ENCODE measurements at regions not wholly inside any gene's neighbourhood (a gene's known extent, or its start where the extent isn't known, plus 50 kb on each side); places are given as distances from the start of the nearest gene placed in this dataset.
"Not testable (repeated sequence)": the region's sequence is repeated elsewhere in the genome, so short reads cannot be mapped to it uniquely, and the experiment has no call there.

GRCh38 chr17:52604105-52604504 lies 445.6 kb upstream of the CA10 start:
- Histone ChIP-seq H3K27me3 (ENCODE audit: low read depth, low read length) (no peaks in the 10 kb centered on the region), H3K27ac (ENCODE audit: low read length) (no peak overlapping the region), H3K4me1 (ENCODE audit: control insufficient read depth in 1 of 2, insufficient read depth in 2 of 2, low read length in 2 of 2) (no peaks in the 10 kb centered on the region), H3K9me3 (ENCODE audit: control insufficient read depth in 1 of 2, low read length in 2 of 2) (no peaks in the 10 kb centered on the region), H3K36me3 (ENCODE audit: control insufficient read depth in 1 of 2, insufficient read depth in 2 of 2, low read length in 2 of 2) (no peaks in the 10 kb centered on the region), H3K4me3 (ENCODE audit: low read depth in 1 of 2, low read length in 2 of 2) (no peak overlapping the region)

- H3K36me3 ChIP-seq (ENCODE audit: control insufficient read depth in 1 of 2, insufficient read depth in 2 of 2, low read length in 2 of 2); H3K27me3 ChIP-seq (ENCODE audit: low read depth, low read length); H3K9me3 ChIP-seq (ENCODE audit: control insufficient read depth in 1 of 2, low read length in 2 of 2); H3K4me1 ChIP-seq (ENCODE audit: control insufficient read depth in 1 of 2, insufficient read depth in 2 of 2, low read length in 2 of 2); H3K4me3 ChIP-seq (ENCODE audit: low read depth in 1 of 2, low read length in 2 of 2); H3K27ac ChIP-seq (ENCODE audit: low read length): not testable (repeated sequence)
Measured at GRCh38 chr17:52597452-52598215, 439.1 kb upstream of the CA10 start.

GRCh38 chr17:52594516-52594915 lies 436.0 kb upstream of the CA10 start:
- Histone ChIP-seq H3K27ac (ENCODE audit: low read length) (no peak overlapping the region), H3K4me1 (ENCODE audit: control insufficient read depth in 1 of 2, insufficient read depth in 2 of 2, low read length in 2 of 2) (no peaks in the 10 kb centered on the region), H3K27me3 (ENCODE audit: low read depth, low read length) (no peaks in the 10 kb centered on the region), H3K36me3 (ENCODE audit: control insufficient read depth in 1 of 2, insufficient read depth in 2 of 2, low read length in 2 of 2) (no peaks in the 10 kb centered on the region), H3K9me3 (ENCODE audit: control insufficient read depth in 1 of 2, low read length in 2 of 2) (peaks cover 0 to 5% of the 10 kb centered on the region in 2 donors), H3K4me3 (ENCODE audit: low read depth in 1 of 2, low read length in 2 of 2) (no peak overlapping the region)

GRCh38 chr17:52546990-52547389 lies 388.5 kb upstream of the CA10 start:
- Histone ChIP-seq H3K27me3 (ENCODE audit: low read depth, low read length) (no peaks in the 10 kb centered on the region), H3K27ac (ENCODE audit: low read length) (no peak overlapping the region), H3K4me3 (ENCODE audit: low read depth in 1 of 2, low read length in 2 of 2) (no peak overlapping the region), H3K9me3 (ENCODE audit: control insufficient read depth in 1 of 2, low read length in 2 of 2) (peaks cover 0 to 8% of the 10 kb centered on the region in 2 donors), H3K36me3 (ENCODE audit: control insufficient read depth in 1 of 2, insufficient read depth in 2 of 2, low read length in 2 of 2) (no peaks in the 10 kb centered on the region), H3K4me1 (ENCODE audit: control insufficient read depth in 1 of 2, insufficient read depth in 2 of 2, low read length in 2 of 2) (no peaks in the 10 kb centered on the region)

GRCh38 chr17:52546493-52546892 lies 388.0 kb upstream of the CA10 start:
- no peaks in the 10 kb centered on the region for H3K27me3 ChIP-seq (ENCODE audit: low read depth, low read length)
- no peaks in the 10 kb centered on the region for H3K36me3 ChIP-seq (ENCODE audit: control insufficient read depth in 1 of 2, insufficient read depth in 2 of 2, low read length in 2 of 2)

GRCh38 chr17:52537421-52537820 lies 378.9 kb upstream of the CA10 start:
- no peak overlapping the region for H3K4me3 ChIP-seq (ENCODE audit: low read depth in 1 of 2, low read length in 2 of 2)
- no peaks in the 10 kb centered on the region for H3K4me1 ChIP-seq (ENCODE audit: control insufficient read depth in 1 of 2, insufficient read depth in 2 of 2, low read length in 2 of 2)
- no peak overlapping the region for H3K27ac ChIP-seq (ENCODE audit: low read length)
- no peaks in the 10 kb centered on the region for H3K9me3 ChIP-seq (ENCODE audit: control insufficient read depth in 1 of 2, low read length in 2 of 2)
- no peaks in the 10 kb centered on the region for H3K36me3 ChIP-seq (ENCODE audit: control insufficient read depth in 1 of 2, insufficient read depth in 2 of 2, low read length in 2 of 2)
- H3K27me3 ChIP-seq (ENCODE audit: low read depth, low read length), result no peaks in the 10 kb centered on the region

More at GRCh38 chr17:52546493-52546892, 388.0 kb upstream of the CA10 start:
- H3K27ac ChIP-seq (ENCODE audit: low read length), result no peak overlapping the region
- no peak overlapping the region for H3K4me3 ChIP-seq (ENCODE audit: low read depth in 1 of 2, low read length in 2 of 2)
- H3K4me1 ChIP-seq (ENCODE audit: control insufficient read depth in 1 of 2, insufficient read depth in 2 of 2, low read length in 2 of 2), result no peaks in the 10 kb centered on the region
- peaks cover 0 to 8% of the 10 kb centered on the region in 2 donors for H3K9me3 ChIP-seq (ENCODE audit: control insufficient read depth in 1 of 2, low read length in 2 of 2)

- Histone ChIP-seq H3K27ac (ENCODE audit: low read length) (no peak overlapping the region), H3K27me3 (ENCODE audit: low read depth, low read length) (no peaks in the 10 kb centered on the region), H3K36me3 (ENCODE audit: control insufficient read depth in 1 of 2, insufficient read depth in 2 of 2, low read length in 2 of 2) (no peaks in the 10 kb centered on the region), H3K4me1 (ENCODE audit: control insufficient read depth in 1 of 2, insufficient read depth in 2 of 2, low read length in 2 of 2) (no peaks in the 10 kb centered on the region), H3K4me3 (ENCODE audit: low read depth in 1 of 2, low read length in 2 of 2) (no peak overlapping the region), H3K9me3 (ENCODE audit: control insufficient read depth in 1 of 2, low read length in 2 of 2) (no peaks in the 10 kb centered on the region)
Measured at GRCh38 chr17:52536489-52536888, 378.0 kb upstream of the CA10 start.

- H3K36me3 ChIP-seq (ENCODE audit: control insufficient read depth in 1 of 2, insufficient read depth in 2 of 2, low read length in 2 of 2), result no peaks in the 10 kb centered on the region
- H3K9me3 ChIP-seq (ENCODE audit: control insufficient read depth in 1 of 2, low read length in 2 of 2), result no peaks in the 10 kb centered on the region
- no peak overlapping the region for H3K4me3 ChIP-seq (ENCODE audit: low read depth in 1 of 2, low read length in 2 of 2)
- H3K27me3 ChIP-seq (ENCODE audit: low read depth, low read length), result no peaks in the 10 kb centered on the region
- no peaks in the 10 kb centered on the region for H3K4me1 ChIP-seq (ENCODE audit: control insufficient read depth in 1 of 2, insufficient read depth in 2 of 2, low read length in 2 of 2)
- H3K27ac ChIP-seq (ENCODE audit: low read length), result no peak overlapping the region
Measured at GRCh38 chr17:52532373-52532772, 373.9 kb upstream of the CA10 start.

- H3K27ac ChIP-seq (ENCODE audit: low read length), result no peak overlapping the region
- H3K4me1 ChIP-seq (ENCODE audit: control insufficient read depth in 1 of 2, insufficient read depth in 2 of 2, low read length in 2 of 2), result no peaks in the 10 kb centered on the region
- H3K4me3 ChIP-seq (ENCODE audit: low read depth in 1 of 2, low read length in 2 of 2), result no peak overlapping the region
- H3K27me3 ChIP-seq (ENCODE audit: low read depth, low read length), result no peaks in the 10 kb centered on the region
- H3K9me3 ChIP-seq (ENCODE audit: control insufficient read depth in 1 of 2, low read length in 2 of 2), result no peaks in the 10 kb centered on the region
- H3K36me3 ChIP-seq (ENCODE audit: control insufficient read depth in 1 of 2, insufficient read depth in 2 of 2, low read length in 2 of 2), result no peaks in the 10 kb centered on the region
Measured at GRCh38 chr17:52524096-52524637, 365.7 kb upstream of the CA10 start.

- Histone ChIP-seq H3K9me3 (ENCODE audit: control insufficient read depth in 1 of 2, low read length in 2 of 2) (no peaks in the 10 kb centered on the region), H3K4me3 (ENCODE audit: low read depth in 1 of 2, low read length in 2 of 2) (no peak overlapping the region), H3K27me3 (ENCODE audit: low read depth, low read length) (no peaks in the 10 kb centered on the region)
Measured at GRCh38 chr17:52517176-52517575, 358.7 kb upstream of the CA10 start.

GRCh38 chr17:52515927-52516326 lies 357.4 kb upstream of the CA10 start:
- no peaks in the 10 kb centered on the region for H3K27me3 ChIP-seq (ENCODE audit: low read depth, low read length)
- H3K4me3 ChIP-seq (ENCODE audit: low read depth in 1 of 2, low read length in 2 of 2), result no peak overlapping the region
- no peak overlapping the region for H3K27ac ChIP-seq (ENCODE audit: low read length)
- no peaks in the 10 kb centered on the region for H3K4me1 ChIP-seq (ENCODE audit: control insufficient read depth in 1 of 2, insufficient read depth in 2 of 2, low read length in 2 of 2)
- H3K36me3 ChIP-seq (ENCODE audit: control insufficient read depth in 1 of 2, insufficient read depth in 2 of 2, low read length in 2 of 2), result no peaks in the 10 kb centered on the region
- no peaks in the 10 kb centered on the region for H3K9me3 ChIP-seq (ENCODE audit: control insufficient read depth in 1 of 2, low read length in 2 of 2)

More at GRCh38 chr17:52517176-52517575, 358.7 kb upstream of the CA10 start:
- H3K36me3 ChIP-seq (ENCODE audit: control insufficient read depth in 1 of 2, insufficient read depth in 2 of 2, low read length in 2 of 2), result no peaks in the 10 kb centered on the region
- H3K27ac ChIP-seq (ENCODE audit: low read length), result no peak overlapping the region
- H3K4me1 ChIP-seq (ENCODE audit: control insufficient read depth in 1 of 2, insufficient read depth in 2 of 2, low read length in 2 of 2), result no peaks in the 10 kb centered on the region

- H3K27ac ChIP-seq (ENCODE audit: low read length), result no peak overlapping the region
- no peaks in the 10 kb centered on the region for H3K27me3 ChIP-seq (ENCODE audit: low read depth, low read length)
- no peaks in the 10 kb centered on the region for H3K9me3 ChIP-seq (ENCODE audit: control insufficient read depth in 1 of 2, low read length in 2 of 2)
- H3K36me3 ChIP-seq (ENCODE audit: control insufficient read depth in 1 of 2, insufficient read depth in 2 of 2, low read length in 2 of 2), result no peaks in the 10 kb centered on the region
- H3K4me3 ChIP-seq (ENCODE audit: low read depth in 1 of 2, low read length in 2 of 2), result no peak overlapping the region
- H3K4me1 ChIP-seq (ENCODE audit: control insufficient read depth in 1 of 2, insufficient read depth in 2 of 2, low read length in 2 of 2), result no peaks in the 10 kb centered on the region
Measured at GRCh38 chr17:52505601-52506000, 347.1 kb upstream of the CA10 start.
